GM12874 (cell line): ENCODE measurements at regions not wholly inside any gene's neighbourhood (a gene's known extent, or its start where the extent isn't known, plus 50 kb on each side); places are given as distances from the start of the nearest gene placed in this dataset.

Source experiments
- CTCF ChIP-seq: IDR thresholded peaks from 2 replicates; pipeline ENCODE4 v1.5.1; 2011; ENCODE audit warnings: low read depth, mild to moderate bottlenecking, control low read depth, low read length, moderate library complexity; ENCODE audit not compliant: insufficient read depth

- no peak for TF ChIP-seq CTCF
Measured at GRCh38 chr5:166898166-166898565, 1393.3 kb upstream of the WWC1 start.

GRCh38 chr5:166899343-166899742 is 1392.1 kb upstream of the WWC1 start:
- TF ChIP-seq CTCF: no peak

- no peak for TF ChIP-seq CTCF
Measured at GRCh38 chr5:166904571-166904970, 1386.9 kb upstream of the WWC1 start.

- TF ChIP-seq CTCF: no peak
Measured at GRCh38 chr5:166906991-166907713, 1384.3 kb upstream of the WWC1 start.

GRCh38 chr5:166909040-166909439 is 1382.4 kb upstream of the WWC1 start:
- TF ChIP-seq CTCF: no peak

GRCh38 chr5:166909926-166910325 is 1381.5 kb upstream of the WWC1 start:
- TF ChIP-seq CTCF: no peak

- TF ChIP-seq CTCF: no peak
Measured at GRCh38 chr5:166910995-166911394, 1380.5 kb upstream of the WWC1 start.
